ENCODE measurements at regions not wholly inside any gene's neighbourhood (a gene's known extent, or its start where the extent isn't known, plus 50 kb on each side); places are given as distances from the start of the nearest gene placed in this dataset.

- DNase-seq (ENCODE audit: low spot score): no peak
- no peak for TF ChIP-seq CTCF (IDR thresholded peaks at IDR 0.05; ENCODE audit: borderline replicate concordance, control extremely low read depth, extremely low read depth, insufficient read depth, missing control alignments)
- in situ Hi-C loops (cut with MboI; ENCODE audit: low sequenced_read_pairs, unreplicated experiment): no loop called here
These were observed 84.3 kb downstream of the DYRK2 start for GRCh38 chr12:67732857-67733256.

GRCh38 chr12:67735868-67736267, 87.3 kb downstream of the DYRK2 start:
- in situ Hi-C loops (cut with MboI; ENCODE audit: low sequenced_read_pairs, unreplicated experiment): no loop called here
- DNase-seq (ENCODE audit: low spot score): no peak
- TF ChIP-seq CTCF (IDR thresholded peaks at IDR 0.05; ENCODE audit: borderline replicate concordance, control extremely low read depth, extremely low read depth, insufficient read depth, missing control alignments): no peak

GRCh38 chr12:67740711-67741110, 92.2 kb downstream of the DYRK2 start:
- no peak for TF ChIP-seq CTCF (IDR thresholded peaks at IDR 0.05; ENCODE audit: borderline replicate concordance, control extremely low read depth, extremely low read depth, insufficient read depth, missing control alignments)
- in situ Hi-C loops (cut with MboI; ENCODE audit: low sequenced_read_pairs, unreplicated experiment): no loop called here
- no peak for DNase-seq (ENCODE audit: low spot score)

- no peak for DNase-seq (ENCODE audit: low spot score)
- TF ChIP-seq CTCF (IDR thresholded peaks at IDR 0.05; ENCODE audit: borderline replicate concordance, control extremely low read depth, extremely low read depth, insufficient read depth, missing control alignments): no peak
- in situ Hi-C loops (cut with MboI; ENCODE audit: low sequenced_read_pairs, unreplicated experiment): no loop called here
These were observed 92.7 kb downstream of the DYRK2 start for GRCh38 chr12:67741270-67741669.

GRCh38 chr12:67742461-67742860, 93.9 kb downstream of the DYRK2 start:
- no peak for TF ChIP-seq CTCF (IDR thresholded peaks at IDR 0.05; ENCODE audit: borderline replicate concordance, control extremely low read depth, extremely low read depth, insufficient read depth, missing control alignments)
- no peak for DNase-seq (ENCODE audit: low spot score)

GRCh38 chr12:67747869-67748742, 99.6 kb downstream of the DYRK2 start:
- no peak for DNase-seq (ENCODE audit: low spot score)
- in situ Hi-C loops (cut with MboI; ENCODE audit: low sequenced_read_pairs, unreplicated experiment): no loop called here
- no peak for TF ChIP-seq CTCF (IDR thresholded peaks at IDR 0.05; ENCODE audit: borderline replicate concordance, control extremely low read depth, extremely low read depth, insufficient read depth, missing control alignments)

More at GRCh38 chr12:67742461-67742860, 93.9 kb downstream of the DYRK2 start:
- in situ Hi-C loops (cut with MboI; ENCODE audit: low sequenced_read_pairs, unreplicated experiment): no loop called here

Data from GM13976 (cell line).